ENCODE measurements at regions not wholly inside any gene's neighbourhood (a gene's known extent, or its start where the extent isn't known, plus 50 kb on each side); places are given as distances from the start of the nearest gene placed in this dataset.

DNA sequence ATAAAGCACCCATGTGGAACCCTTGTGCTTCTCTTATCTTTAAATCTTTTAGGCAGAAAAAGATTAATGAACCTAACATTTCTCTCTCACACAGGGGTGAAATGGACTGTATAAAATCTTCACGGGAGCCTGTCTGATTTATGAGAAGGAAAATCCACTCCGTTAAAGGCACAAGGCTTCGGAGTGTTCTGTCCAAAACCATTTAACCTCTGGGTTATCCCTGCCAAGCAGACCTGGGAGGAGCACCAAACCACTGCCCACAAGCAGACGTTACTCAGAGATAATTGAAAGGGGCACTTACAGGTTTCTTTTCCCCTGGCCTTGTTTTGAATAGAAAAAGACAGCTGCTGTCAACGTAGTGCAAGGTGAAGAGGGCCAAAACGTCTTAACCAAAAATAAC, 184.4 kb upstream of the DOK6 start:
- no peak for DNase-seq

DNA sequence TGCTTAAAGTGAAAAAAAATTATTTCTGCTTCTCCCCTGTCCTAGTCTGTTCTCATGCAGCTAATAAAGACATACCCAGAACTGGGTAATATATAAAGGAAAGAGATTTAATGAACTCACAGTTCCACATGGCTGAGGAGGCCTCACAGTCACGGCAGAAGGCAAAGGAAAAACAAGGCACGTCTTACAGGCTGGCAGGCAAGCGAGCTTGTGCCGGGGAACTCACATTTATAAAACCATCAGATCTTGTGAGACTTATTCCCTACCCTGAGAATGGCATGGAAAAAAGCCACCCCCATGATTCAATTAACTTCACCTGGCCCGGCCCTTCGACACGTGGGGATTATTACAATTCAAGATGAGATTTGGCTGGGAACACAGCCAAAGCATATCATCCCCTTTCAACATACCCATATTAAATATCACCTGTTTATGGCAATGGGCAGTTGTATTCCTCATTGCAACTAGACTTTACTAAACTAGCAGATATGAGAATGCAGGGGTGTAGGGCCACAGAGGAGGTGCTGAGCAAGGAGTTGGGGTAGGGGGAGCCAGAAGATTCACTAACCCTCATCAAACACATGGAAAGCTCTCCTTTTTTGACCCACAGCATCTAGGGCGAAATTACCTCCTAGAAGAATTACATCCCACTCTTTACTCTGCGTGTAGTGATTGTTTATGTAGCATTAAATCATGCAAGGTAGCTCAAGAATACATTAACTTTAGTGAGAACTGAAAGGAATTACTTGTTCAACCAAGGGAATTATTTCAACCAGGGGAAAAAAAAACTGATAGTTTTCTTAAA, 183.3 kb upstream of the DOK6 start:
- no peak for DNase-seq

DNA sequence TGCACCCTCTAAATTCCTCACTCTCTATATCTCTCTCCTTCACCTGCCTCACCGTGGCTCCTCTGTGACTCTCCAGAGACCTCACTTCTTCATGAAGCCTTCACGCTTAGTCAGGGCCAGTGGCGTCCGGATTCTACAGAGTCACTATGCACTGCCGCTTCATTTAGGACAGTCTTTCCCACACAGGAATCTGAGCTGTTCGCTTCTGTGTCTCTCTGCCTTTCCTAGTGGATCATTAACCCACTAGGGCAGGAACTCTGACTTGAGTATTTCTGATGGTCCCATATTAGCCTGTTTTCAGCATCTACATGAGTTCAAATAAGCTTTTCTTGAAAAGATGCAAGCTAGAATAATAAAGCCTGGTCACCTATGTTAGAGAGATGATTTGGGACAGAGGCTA, 180.2 kb upstream of the DOK6 start:
- no peak for DNase-seq

DNA sequence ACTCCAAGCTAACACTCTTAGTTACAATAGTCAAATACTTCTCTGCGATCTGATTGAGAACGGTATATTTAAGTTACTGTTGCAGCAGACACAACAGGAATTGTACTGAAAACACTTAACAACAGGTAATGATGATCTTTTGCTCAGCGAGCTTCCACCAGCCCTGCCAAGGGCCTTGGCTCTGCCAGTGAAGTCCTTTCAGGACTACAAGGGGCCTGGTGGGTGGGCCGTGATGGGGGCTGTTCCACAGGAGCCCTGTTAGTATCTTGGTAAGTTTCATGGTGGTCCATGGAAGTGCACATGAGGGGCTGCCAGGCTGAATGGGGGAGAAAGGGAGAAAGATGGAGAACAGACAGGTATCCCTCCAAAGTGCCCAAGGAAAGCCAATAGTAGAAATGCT, 178.6 kb upstream of the DOK6 start:
- DNase-seq, result no peak

DNA sequence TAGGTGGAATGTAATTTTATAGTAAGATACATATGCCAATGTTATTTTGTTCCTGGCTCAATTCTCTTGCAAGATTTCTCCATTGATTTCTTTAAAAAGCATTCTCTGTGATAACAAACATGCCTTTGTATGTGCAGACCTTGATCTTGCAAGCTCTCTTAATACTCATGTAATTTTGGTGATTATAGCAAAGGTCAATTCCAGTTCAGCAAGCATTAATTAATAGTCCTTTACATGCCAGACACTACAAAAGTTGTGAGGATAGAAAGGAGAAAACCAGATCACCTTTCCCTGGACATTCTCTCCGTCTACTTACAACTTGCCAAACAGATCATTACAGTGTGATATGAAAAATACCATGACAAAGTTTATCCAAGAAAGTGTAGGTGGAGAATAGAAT, 173.7 kb upstream of the DOK6 start:
- no peak for DNase-seq

DNA sequence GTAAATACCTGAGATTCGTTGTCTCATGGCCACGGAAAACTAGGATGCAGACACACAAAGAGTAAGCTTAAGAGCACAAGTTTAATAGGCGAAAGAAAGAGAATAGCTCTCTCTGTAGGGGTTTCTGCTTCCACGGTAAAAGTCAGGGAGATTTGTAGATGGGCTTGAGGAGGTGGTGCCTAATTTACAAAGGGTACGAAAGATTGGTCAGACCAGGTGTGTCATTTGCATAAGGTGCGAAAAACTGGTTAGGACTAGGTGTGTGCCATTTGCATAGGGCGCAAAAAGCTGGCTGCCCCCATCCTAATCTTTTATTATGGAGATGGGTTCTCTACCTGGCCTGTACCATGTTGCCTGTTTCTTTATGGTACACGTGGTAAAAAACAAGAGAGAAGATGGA, 170.5 kb upstream of the DOK6 start:
- no peak for DNase-seq

DNA sequence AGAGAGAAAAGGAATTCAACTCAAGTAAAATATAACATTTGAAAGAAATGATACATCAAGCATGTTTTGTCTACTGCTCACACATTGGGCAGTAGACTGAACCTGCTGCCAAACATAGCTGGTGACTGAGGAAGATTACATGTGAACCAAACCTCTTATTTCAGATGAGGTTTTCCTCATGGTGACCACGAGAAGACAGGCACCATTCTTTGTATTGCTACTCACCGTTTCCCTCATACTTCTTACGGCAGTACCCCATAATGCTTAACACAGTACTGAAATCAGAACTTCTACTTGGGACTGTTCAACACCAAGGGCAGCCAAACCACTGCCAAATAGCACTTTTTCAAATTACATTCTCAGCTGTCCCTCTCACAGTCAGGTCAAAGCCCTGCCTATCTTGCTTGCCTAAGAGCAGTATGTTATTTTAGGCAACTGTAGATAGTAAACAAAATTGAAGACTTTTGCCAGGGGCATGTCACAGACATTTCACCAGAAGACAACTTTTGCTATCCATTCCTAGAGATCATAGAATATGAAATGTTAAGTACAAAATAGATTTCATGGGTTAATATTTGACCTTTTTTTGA, 167.1 kb upstream of the DOK6 start:
- DNase-seq, result no peak

DNA sequence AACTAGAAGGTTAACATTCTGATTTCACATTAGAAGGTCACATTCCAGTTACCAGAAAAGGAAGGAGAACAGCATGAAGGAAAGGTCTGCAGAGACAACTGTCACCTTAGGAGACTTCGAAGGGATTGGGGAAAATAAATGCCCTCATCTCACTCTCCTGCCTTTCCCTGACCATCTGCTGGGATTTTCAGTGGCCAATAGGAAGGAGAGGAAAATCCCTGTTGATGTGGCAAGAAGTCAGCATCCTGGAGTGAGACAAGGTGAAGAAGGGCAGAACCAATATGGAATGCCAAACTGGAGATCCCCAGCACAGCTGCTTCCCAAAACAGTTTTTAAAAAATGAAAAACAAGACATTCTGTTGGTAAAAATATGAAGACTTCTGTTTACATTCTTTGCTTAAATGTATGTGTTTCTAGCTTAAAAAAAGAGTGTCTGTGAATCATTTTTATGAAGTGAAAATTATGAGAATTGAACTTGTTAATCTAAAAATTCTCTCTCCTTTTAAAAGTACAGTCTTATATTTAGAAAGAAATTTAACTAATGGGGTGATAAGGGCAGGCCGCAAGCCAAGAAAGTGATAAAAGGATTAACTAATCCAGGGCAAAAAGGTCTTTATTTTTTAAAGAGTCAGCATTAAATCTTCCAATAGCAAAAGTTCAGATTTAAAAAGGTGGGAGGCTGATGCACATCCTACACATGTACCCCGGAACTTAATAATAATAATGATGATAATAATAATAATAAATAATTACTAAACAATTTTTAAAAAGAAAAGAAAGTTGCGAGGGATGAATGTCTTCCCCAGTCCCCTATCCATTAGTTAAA, 160.6 kb upstream of the DOK6 start:
- no peak for DNase-seq

DNA sequence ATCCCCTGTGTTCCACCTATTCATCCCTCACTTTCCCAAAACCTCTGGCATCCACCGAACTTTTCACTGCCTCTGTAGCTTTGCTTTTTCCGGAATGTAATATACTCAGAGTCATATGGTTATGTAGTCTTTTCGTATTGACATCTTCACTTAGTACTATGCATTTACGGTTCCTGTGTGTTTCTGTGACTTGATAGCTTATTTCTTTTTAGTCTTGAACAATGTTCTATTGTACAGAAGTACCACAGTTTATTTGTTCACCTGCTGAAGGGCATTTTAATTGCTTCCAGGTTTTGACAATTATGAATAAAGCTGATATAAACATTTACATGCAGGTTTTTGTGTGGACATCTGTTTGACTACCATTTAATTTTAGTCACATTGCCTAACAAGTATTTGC, 154.7 kb upstream of the DOK6 start:
- no peak for DNase-seq

DNA sequence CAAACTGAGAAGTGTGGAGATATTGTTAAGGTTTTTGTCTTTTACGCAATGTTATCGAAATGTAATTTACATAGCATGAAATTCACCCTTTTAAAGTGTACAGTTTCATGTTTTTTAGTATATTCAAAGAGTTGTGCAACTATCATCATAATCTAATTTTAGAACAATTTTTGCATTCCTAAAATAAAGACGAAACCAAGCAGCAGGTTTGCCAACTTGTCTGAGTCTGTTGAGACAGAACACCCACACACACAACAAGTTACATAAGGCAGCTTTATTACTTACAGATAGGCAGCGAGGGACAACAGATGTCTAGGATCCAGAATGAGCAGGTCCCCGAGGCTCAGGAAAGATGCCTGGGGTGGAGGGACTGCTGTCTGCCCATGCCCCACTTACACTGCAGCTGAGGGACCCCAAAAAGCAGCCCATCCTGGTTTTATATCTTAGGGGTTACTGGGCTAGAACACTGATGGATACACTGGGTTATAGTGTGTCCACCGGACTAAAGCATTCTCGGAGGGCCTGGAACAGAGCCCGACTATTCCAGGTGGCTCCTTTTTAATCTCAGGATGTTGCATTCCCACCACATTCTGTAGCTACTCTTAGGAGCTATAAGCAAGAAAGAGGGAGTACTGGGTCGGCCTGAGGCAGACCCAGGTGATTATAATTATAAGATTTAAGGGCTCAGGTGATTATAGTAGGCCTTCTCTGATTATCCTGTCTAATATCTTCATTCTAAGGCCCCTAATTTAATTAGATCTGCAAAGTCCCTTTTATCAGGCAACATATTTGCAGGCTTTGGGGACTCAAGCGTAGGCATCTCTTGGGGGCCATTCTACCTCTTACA, 150.2 kb upstream of the DOK6 start:
- no peak for DNase-seq

DNA sequence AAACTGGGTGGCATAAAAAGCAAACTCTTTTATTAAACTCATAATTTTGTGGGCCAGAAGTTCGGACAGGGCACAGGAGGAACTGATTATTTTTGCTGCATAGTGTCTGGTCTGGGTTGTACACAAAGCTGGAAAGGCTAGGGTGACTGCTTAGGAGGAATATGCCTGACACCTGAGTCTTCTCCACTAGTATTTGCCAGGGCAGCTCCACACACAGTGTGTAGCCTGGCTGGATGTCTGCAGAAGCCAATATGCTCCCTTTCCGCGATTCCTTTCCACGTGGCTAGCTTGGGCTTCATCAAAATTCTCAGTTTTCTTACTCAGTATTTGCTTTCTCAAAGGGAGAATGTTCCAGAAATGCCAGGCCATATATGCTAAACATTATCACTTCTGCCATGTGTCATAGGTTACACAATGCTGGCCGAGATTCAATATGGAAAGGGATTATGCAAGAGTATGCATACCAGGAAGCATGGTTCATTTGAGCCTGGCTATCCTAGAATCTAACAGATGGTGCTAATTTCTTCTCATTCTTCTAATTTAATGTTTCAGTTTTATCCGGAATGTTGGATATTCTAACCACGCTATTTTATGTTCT, 142.7 kb upstream of the DOK6 start:
- no peak for DNase-seq

DNA sequence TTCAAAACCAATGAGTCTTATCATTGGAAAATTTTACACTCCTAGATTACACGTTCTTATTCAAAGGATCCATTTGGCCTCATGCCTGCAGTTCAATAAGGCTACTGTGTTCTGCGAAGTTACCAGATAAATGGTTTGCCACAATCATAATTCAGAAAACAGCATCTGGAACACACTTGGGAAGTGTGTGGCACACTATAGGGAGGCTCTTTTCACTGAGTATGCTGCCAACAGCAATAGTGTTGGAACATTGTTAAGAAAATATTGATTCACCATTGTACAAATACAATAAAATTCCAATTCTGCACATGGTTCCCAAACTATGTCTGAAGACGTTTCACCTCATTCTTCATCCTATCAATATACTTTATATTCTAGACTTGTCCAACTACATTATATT, 141.4 kb upstream of the DOK6 start:
- DNase-seq, result no peak

DNA sequence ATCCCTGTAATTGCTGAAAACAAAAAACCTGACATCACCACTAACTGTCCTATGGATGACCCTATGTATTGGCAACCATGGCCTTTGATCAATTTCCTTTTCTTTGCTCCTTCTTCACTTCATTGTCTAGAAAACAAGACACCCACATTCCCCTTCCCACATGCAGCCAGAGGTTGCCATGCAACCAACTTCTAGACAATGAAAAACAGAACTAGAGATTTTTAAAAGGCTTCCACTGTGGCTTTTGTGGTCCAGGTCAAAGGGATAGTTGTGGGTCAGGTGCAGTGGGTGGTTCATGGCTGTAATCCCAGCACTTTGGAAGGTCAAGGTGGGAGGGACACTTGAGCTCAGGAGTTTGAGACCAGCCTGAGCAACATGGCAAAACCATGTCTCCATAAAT, 139.3 kb upstream of the DOK6 start:
- no peak for DNase-seq

DNA sequence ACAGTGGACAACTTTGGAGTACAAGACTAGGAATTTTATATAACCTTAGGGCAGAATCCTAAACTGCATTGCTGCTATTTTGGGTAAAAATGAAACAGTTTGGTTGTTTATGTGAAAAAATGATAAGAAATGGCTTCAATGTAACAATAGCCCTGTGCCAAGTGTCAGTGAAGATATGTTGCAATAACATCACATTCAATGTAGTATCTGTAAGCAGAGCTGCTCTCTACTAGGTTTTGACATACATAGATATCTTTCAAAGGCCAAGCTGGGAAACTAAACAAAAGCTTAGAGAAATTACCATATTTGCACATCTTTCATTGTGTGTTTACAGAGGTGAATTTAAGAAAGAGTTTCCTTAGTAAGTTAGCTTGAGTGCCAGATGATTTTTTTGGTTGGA, 135.0 kb upstream of the DOK6 start:
- DNase-seq, result no peak

DNA sequence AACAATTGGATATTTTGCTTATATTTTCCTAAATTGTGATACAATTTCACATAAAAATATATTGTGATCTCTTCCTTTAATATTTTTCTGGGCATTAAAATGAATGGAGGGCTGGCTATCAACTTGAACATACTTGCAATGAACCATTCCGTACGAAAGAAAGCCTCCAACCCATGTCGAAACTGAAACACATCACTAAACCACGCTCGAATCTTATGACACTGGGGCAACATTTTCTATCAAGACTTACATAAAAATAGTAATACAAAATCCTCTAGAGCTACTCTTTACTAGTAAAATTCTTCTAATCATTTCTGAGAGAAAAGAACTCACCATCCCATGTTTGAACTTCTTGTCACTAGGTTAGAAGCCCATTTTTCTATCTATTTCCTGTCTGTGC, 132.8 kb upstream of the DOK6 start:
- DNase-seq, result no peak

DNA sequence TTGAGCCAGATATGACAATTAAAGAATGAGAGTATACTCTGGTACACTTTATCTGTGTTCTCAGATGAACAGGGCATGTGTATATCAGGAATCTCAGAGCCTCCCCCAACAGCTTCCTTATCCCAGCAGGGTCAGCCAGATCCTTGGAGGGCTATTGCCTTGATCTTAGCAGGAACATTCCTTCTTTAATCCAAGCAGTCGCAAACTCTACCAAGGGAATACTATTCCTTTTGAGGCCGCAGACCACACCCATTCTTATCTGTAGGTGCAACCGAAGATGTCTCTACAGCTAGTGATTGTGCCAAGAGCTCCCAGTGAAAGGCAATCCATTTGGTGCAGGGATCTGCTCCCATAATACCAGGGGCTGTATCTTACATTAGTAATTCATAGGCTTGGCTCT, 118.3 kb upstream of the DOK6 start:
- no peak for DNase-seq

DNA sequence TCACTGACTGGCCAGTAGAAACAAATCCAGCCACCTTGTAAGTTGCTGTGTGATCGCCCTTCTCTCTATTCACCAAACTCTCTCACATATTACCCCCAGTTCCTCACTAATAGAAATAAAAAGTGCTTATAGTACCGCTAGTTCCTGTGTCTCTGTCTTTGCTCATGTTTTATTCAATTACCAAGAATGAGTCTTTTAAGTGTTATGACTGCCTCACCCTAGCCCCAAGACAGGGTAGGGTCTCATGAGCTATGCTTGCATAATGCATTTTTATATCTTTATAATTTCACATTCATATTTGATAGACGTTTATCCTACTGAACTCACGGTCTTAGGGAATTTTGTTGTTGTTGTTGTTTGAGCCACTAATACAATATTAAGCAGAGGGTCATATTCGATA, 109.6 kb upstream of the DOK6 start:
- DNase-seq, result no peak

DNA sequence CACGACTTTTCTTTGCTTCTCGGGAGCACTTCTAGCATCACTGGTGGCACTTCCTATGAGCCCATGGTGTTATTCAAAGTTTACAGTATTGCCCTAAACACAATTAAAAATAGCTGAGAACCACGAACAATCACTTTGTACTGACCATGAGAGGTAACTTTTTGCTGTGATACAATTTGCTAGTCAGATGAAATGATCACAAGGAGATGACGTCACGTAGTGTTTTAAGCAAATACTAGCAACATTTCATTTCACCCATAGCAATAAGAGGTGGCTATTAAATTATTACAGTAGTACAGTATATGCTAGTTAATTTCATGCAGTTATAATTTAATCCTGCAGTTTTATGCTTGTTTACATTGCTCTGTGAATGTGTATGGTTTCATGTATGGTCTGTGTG, 108.9 kb upstream of the DOK6 start:
- no peak for DNase-seq

DNA sequence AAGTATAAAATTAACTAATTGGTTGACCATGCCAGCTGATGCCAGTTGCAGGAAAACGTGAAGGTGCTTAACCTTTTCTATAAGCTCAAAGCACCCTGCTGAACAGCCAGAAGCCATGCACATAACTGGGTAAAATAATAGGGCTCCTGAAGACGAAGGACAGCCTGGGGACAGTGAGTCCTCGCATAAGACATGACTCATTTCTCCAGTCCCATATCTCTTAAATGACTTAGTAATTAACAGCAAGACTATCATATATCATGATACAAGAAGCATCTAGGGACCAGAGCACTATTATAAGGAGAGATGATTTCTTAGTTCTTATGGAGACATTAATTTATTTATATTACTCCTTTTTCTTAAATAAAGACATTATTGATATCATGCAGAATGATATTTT, 100.5 kb upstream of the DOK6 start:
- no peak for DNase-seq

DNA sequence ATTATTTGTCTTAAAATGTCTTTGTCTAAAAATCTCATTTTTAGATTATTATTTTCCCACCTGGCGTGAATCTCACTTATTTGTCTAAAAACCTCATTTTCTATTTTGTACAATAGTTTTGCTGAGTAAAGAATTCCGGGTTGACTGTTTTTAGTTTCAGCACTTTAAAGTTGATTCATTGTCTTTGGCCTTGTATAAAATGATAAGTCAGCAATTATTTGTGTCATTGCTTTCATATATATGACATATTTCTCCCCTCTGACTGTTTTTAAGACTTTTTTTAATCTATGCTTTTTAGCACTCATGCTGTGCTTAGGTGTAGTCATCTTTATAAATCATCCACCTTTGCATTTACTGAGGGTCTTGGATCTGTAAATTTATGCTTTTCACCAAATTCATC, 92.1 kb upstream of the DOK6 start:
- no peak for DNase-seq

DNA sequence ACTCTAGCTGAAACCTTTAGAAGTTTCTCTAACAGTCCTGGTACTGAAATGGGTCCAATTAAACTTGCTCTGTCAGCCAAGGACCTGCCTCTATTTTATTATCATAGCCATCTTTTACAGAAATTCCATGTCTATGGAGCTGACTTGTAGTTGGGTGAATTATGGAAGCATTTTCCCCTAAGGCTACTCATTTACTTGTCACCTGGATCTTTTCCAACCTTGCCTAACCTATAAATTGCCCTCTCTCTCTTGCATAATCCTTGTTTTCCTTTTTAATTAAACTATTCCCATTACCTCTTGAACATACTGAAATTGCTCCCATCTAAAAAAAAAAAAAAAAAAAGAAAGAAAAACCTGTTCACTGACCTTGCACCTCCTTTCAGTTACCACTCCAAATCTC, 74.6 kb upstream of the DOK6 start:
- DNase-seq, result no peak

DNA sequence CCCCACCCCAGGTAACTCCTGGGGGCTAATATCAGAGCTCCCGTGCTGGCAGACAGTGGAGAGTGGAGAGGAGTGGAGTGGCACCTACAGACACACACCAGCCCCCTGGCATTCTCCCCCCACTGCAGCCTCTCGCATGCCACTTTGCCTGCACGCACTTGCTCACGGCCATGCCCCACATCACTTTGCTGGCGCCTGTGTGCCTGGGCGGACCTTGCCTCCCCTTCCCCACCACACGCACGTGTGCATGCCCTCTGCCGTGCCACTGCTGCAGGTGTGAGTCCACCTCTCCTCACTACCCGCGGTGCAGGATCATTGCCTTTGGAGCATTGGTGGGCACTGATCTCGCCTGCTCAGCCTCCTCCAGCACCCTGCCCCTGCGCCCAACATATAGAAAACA, 72.6 kb upstream of the DOK6 start:
- DNase-seq, result no peak
